Ishikawa (cell line): ENCODE measurements at regions not wholly inside any gene's neighbourhood (a gene's known extent, or its start where the extent isn't known, plus 50 kb on each side); places are given as distances from the start of the nearest gene placed in this dataset.

Experiments
- CEBPB ChIP-seq: IDR thresholded peaks from 2 replicates; pipeline ENCODE4 v1.6.1; 2012
- CREB1 ChIP-seq: IDR thresholded peaks from 2 replicates; pipeline ENCODE4 v1.6.1; 2012; ENCODE audit warnings: low read depth
- EGR1 ChIP-seq: IDR thresholded peaks from 2 replicates; pipeline ENCODE4 v1.6.1; 2012
- EP300 ChIP-seq: IDR thresholded peaks from 2 replicates; pipeline ENCODE4 v1.6.1; 2012; ENCODE audit warnings: borderline replicate concordance
- FOXM1 ChIP-seq: IDR thresholded peaks from 2 replicates; pipeline ENCODE4 v1.6.1; 2012; ENCODE audit warnings: low read depth, borderline replicate concordance
- MAX ChIP-seq: IDR thresholded peaks from 2 replicates; pipeline ENCODE4 v1.6.1; 2012
- NFIC ChIP-seq: IDR thresholded peaks from 2 replicates; pipeline ENCODE4 v1.6.1; 2012
- RAD21 ChIP-seq: IDR thresholded peaks from 2 replicates; pipeline ENCODE4 v1.6.1; 2012; ENCODE audit warnings: low read depth
- REST ChIP-seq: IDR thresholded peaks from 2 replicates; pipeline ENCODE4 v1.6.1; 2012; ENCODE audit warnings: low read depth, mild to moderate bottlenecking
- TAF1 ChIP-seq: IDR thresholded peaks from 2 replicates; pipeline ENCODE4 v1.6.1; 2012; ENCODE audit warnings: low read depth, mild to moderate bottlenecking
- TCF12 ChIP-seq: IDR thresholded peaks from 2 replicates; pipeline ENCODE4 v1.6.1; 2012; ENCODE audit warnings: low read depth
- TEAD4 ChIP-seq: IDR thresholded peaks from 2 replicates; pipeline ENCODE4 v1.6.1; 2012
- USF1 ChIP-seq: IDR thresholded peaks from 2 replicates; pipeline ENCODE4 v1.6.1; 2012
- YY1 ChIP-seq: IDR thresholded peaks from 2 replicates; pipeline ENCODE4 v1.6.1; 2012; ENCODE audit warnings: low read depth
- ZBTB7A ChIP-seq: IDR thresholded peaks from 2 replicates; pipeline ENCODE4 v1.6.1; 2012; ENCODE audit warnings: low read depth

- TF ChIP-seq ZBTB7A (no peak), MAX (no peak)
Measured at GRCh38 chr3:13168391-13168790, 95.2 kb upstream of the IQSEC1 start.

- TF ChIP-seq RAD21 (no peak), FOXM1 (no peak)
Measured at GRCh38 chr3:13167829-13168228, 94.6 kb upstream of the IQSEC1 start.

GRCh38 chr3:13167064-13167743, 94.0 kb upstream of the IQSEC1 start:
- TF ChIP-seq MAX: no peak
- TF ChIP-seq YY1: no peak
- no peak for TF ChIP-seq USF1
- TF ChIP-seq TCF12: no peak
- TF ChIP-seq TAF1: no peak
- TF ChIP-seq EGR1: no peak
- no peak for TF ChIP-seq RAD21
- no peak for TF ChIP-seq REST

GRCh38 chr3:13166243-13167063, 93.2 kb upstream of the IQSEC1 start:
- TF ChIP-seq EGR1 (no peak), USF1 (no peak), EP300 (no peak), TEAD4 (no peak), ZBTB7A (no peak), REST (no peak), FOXM1 (no peak), MAX (no peak), TAF1 (no peak), YY1 (no peak), CEBPB (no peak), TCF12 (no peak), NFIC (no peak), CREB1 (no peak), RAD21 (no peak)

- no peak for TF ChIP-seq USF1
- TF ChIP-seq ZBTB7A: no peak
- no peak for TF ChIP-seq MAX
- TF ChIP-seq EP300: no peak
- no peak for TF ChIP-seq CREB1
- no peak for TF ChIP-seq RAD21
- no peak for TF ChIP-seq TEAD4
- TF ChIP-seq YY1: no peak
- no peak for TF ChIP-seq TCF12
- TF ChIP-seq NFIC: no peak
- no peak for TF ChIP-seq TAF1
- no peak for TF ChIP-seq EGR1
- TF ChIP-seq FOXM1: no peak
- no peak for TF ChIP-seq REST
- no peak for TF ChIP-seq CEBPB
Measured at GRCh38 chr3:13165576-13165975, 92.3 kb upstream of the IQSEC1 start.
